WTC11 (cell line): ENCODE measurements at regions not wholly inside any gene's neighbourhood (a gene's known extent, or its start where the extent isn't known, plus 50 kb on each side); places are given as distances from the start of the nearest gene placed in this dataset.

Experiments used
- ATAC-seq: fragments of 200-7000 bp; cut with Tn5 transposase; 2 replicates; pipeline ENCODE4 v1.10.0; 2021; ENCODE audit warnings: mild to moderate bottlenecking, moderate library complexity
- CTCF ChIA-PET: fragments of 300-600 bp; sonication (Branson Sonifier 250); formaldehyde crosslinking; loops from one replicate; lab custom pipeline; 2021; ENCODE audit warnings: antibody characterized with exemption; lab: Charles Lee
- POLR2A ChIA-PET: fragments of 350-600 bp; sonication (Branson Sonifier 250); formaldehyde crosslinking; loops from one replicate; lab custom pipeline; 2021; ENCODE audit warnings: antibody characterized with exemption; lab: Charles Lee
- DNase-seq: peaks from one replicate; pipeline ENCODE4 v3.0.0; 2021; ENCODE audit warnings: low spot score
- H3K27ac Mint-ChIP-seq: 2 replicates; pipeline ENCODE4 v1.8.0; 2021; ENCODE audit warnings: mixed read lengths
- H3K27me3 Mint-ChIP-seq: 2 replicates; pipeline ENCODE4 v1.8.0; 2021; ENCODE audit warnings: low read depth, mild to moderate bottlenecking, moderate library complexity, mixed read lengths
- H3K36me3 Mint-ChIP-seq: 2 replicates; pipeline ENCODE4 v1.8.0; 2021; ENCODE audit warnings: mixed read lengths
- H3K4me1 Mint-ChIP-seq: 2 replicates; pipeline ENCODE4 v1.8.0; 2022; ENCODE audit warnings: mixed read lengths
- H3K4me3 Mint-ChIP-seq: 2 replicates; pipeline ENCODE4 v1.8.0; 2021; ENCODE audit warnings: mild to moderate bottlenecking, moderate library complexity, mixed read lengths
- H3K9me3 Mint-ChIP-seq: 2 replicates; pipeline ENCODE4 v1.8.0; 2021; ENCODE audit warnings: mixed read lengths
- AFF4 ChIP-seq: sonication (generic); formaldehyde crosslinking; IDR thresholded peaks from 2 replicates; pipeline ENCODE4 v1.8.1; 2023; ENCODE audit warnings: mild to moderate bottlenecking, missing genetic modification reagents, borderline replicate concordance
- ARID4B ChIP-seq: sonication (generic); formaldehyde crosslinking; IDR thresholded peaks from 2 replicates; pipeline ENCODE4 v1.8.0; 2023; ENCODE audit warnings: missing genetic modification reagents, mild to moderate bottlenecking, borderline replicate concordance
- CREB1 ChIP-seq: sonication (generic); formaldehyde crosslinking; IDR thresholded peaks from 2 replicates; pipeline ENCODE4 v1.8.0; 2023; ENCODE audit warnings: mild to moderate bottlenecking, missing genetic modification reagents
- ELF4 ChIP-seq: sonication (generic); formaldehyde crosslinking; IDR thresholded peaks from 2 replicates; pipeline ENCODE4 v1.8.1; 2022; ENCODE audit warnings: low read depth, mild to moderate bottlenecking, moderate library complexity, missing genetic modification reagents
- EMX1 ChIP-seq: fragments of 250-450 bp; sonication (Bioruptor Pico); IDR thresholded peaks from 2 replicates; pipeline ENCODE4 v1.8.0; 2021; ENCODE audit warnings: mild to moderate bottlenecking
- FOXJ3 ChIP-seq: sonication (generic); formaldehyde crosslinking; IDR thresholded peaks from 2 replicates; pipeline ENCODE4 v1.9.0; 2021; ENCODE audit warnings: missing genetic modification reagents, mild to moderate bottlenecking, borderline replicate concordance
- FOXP1 ChIP-seq: sonication (generic); formaldehyde crosslinking; IDR thresholded peaks from 2 replicates; pipeline ENCODE4 v1.8.0; 2022; ENCODE audit warnings: missing genetic modification reagents, mild to moderate bottlenecking, moderate library complexity, borderline replicate concordance
- IRF2 ChIP-seq: sonication (generic); formaldehyde crosslinking; IDR thresholded peaks from 2 replicates; pipeline ENCODE4 v1.8.0; 2022; ENCODE audit warnings: low read depth, missing genetic modification reagents, borderline replicate concordance
- OVOL2 ChIP-seq: fragments of 250-450 bp; sonication (Bioruptor Pico); IDR thresholded peaks from 2 replicates; pipeline ENCODE4 v1.9.0; 2021; ENCODE audit warnings: mild to moderate bottlenecking, borderline replicate concordance
- RELA ChIP-seq: sonication (generic); formaldehyde crosslinking; IDR thresholded peaks from 2 replicates; pipeline ENCODE4 v1.8.1; 2022; ENCODE audit warnings: missing genetic modification reagents, mild to moderate bottlenecking, borderline replicate concordance
- ZNF121 ChIP-seq: sonication (generic); formaldehyde crosslinking; IDR thresholded peaks from 2 replicates; pipeline ENCODE4 v1.8.0; 2023; ENCODE audit warnings: missing genetic modification reagents
- ZNF317 ChIP-seq: sonication (generic); formaldehyde crosslinking; IDR thresholded peaks from 2 replicates; pipeline ENCODE4 v1.8.1; 2023; ENCODE audit warnings: low read depth, mild to moderate bottlenecking, moderate library complexity, missing genetic modification reagents, borderline replicate concordance
- ZNF671 ChIP-seq: fragments of 250-450 bp; sonication (Bioruptor Pico); IDR thresholded peaks from 2 replicates; pipeline ENCODE4 v1.8.0; 2021; ENCODE audit warnings: mild to moderate bottlenecking
- ZSCAN18 ChIP-seq: fragments of 250-450 bp; sonication (Bioruptor Pico); IDR thresholded peaks from 2 replicates; pipeline ENCODE4 v2.1.2; 2022; ENCODE audit warnings: mild to moderate bottlenecking, moderate library complexity

GRCh38 chr15:36152936-36153335 lies 426.5 kb upstream of the CDIN1 start (continued):
- no peak for TF ChIP-seq RELA (CRISPR knock-in tag)
- TF ChIP-seq AFF4 (CRISPR knock-in tag): no peak
- no peak for TF ChIP-seq ZNF671 (CRISPR knock-in tag)
- no peak for TF ChIP-seq ZSCAN18 (CRISPR knock-in tag)
- TF ChIP-seq ARID4B (CRISPR knock-in tag): no peak
- no peak for TF ChIP-seq EMX1
- no peak for TF ChIP-seq ZNF121
- TF ChIP-seq IRF2 (CRISPR knock-in tag): no peak

- Mint-ChIP-seq H3K36me3 (no peaks in the 10 kb centered on the region), H3K4me1 (peaks cover 14% of the 10 kb centered on the region), H3K9me3 (0 out of 2 replicates have a peak, but pooled peaks cover 3% of the 10 kb centered on the region), H3K27me3 (no peaks in the 10 kb centered on the region; the same call in 1 of the 2 replicates), H3K27ac (no peak overlapping the region), H3K4me3 (no peak overlapping the region)
- no peak; the same call in 1 of the 2 replicates for ATAC-seq
- peak; percentile 10 for DNase-seq
- ChIA-PET POLR2A (no interaction called here), CTCF (no interaction called here)
- TF ChIP-seq FOXP1 (CRISPR knock-in tag) (no peak), ELF4 (no peak), CREB1 (CRISPR knock-in tag) (no peak), OVOL2 (CRISPR knock-in tag) (no peak), ZNF317 (CRISPR knock-in tag) (peak; percentile 72; the same call in 1 of the 2 replicates)
Measured at GRCh38 chr15:36156879-36157427, 422.5 kb upstream of the CDIN1 start.

- Mint-ChIP-seq H3K9me3 (peaks cover 21% of the 10 kb centered on the region), H3K4me1 (peaks cover 15% of the 10 kb centered on the region), H3K27me3 (no peaks in the 10 kb centered on the region; the same call in 1 of the 2 replicates), H3K36me3 (peaks cover 8% of the 10 kb centered on the region), H3K27ac (no peak overlapping the region), H3K4me3 (no peak overlapping the region)
- ATAC-seq (no peak), DNase-seq (no peak)
- TF ChIP-seq FOXJ3 (CRISPR knock-in tag): no peak
- ChIA-PET POLR2A (no interaction called here), CTCF (no interaction called here)
Measured at GRCh38 chr15:36160351-36160750, 419.1 kb upstream of the CDIN1 start.
